Mesendoderm (in vitro differentiated cells): ENCODE measurements at regions not wholly inside any gene's neighbourhood (a gene's known extent, or its start where the extent isn't known, plus 50 kb on each side); places are given as distances from the start of the nearest gene placed in this dataset.

Experiments
- DNase-seq: peaks from one replicate; pipeline ENCODE4 v3.0.0; 2013
- H2AK5ac ChIP-seq: 2 replicates; pipeline ENCODE4 v1.6.1; 2013; ENCODE audit warnings: low read length, inconsistent platforms
- H2BK120ac ChIP-seq: 2 replicates; pipeline ENCODE4 v1.6.1; 2013; ENCODE audit warnings: low read depth, mild to moderate bottlenecking, low read length, moderate library complexity, mixed read lengths
- H2BK15ac ChIP-seq: replicated peaks from 2 replicates; pipeline ENCODE4 v1.6.1; 2013; ENCODE audit warnings: low read depth, mild to moderate bottlenecking, moderate library complexity
- H2BK5ac ChIP-seq: 2 replicates; pipeline ENCODE4 v1.6.1; 2013; ENCODE audit warnings: low read length, inconsistent platforms
- H3K18ac ChIP-seq: 2 replicates; pipeline ENCODE4 v1.6.1; 2013; ENCODE audit warnings: mild to moderate bottlenecking, low read length, mixed read lengths
- H3K23ac ChIP-seq: one replicate; pipeline ENCODE4 v1.6.1; 2013; ENCODE audit warnings: low read length
- H3K27ac ChIP-seq: 2 replicates; pipeline ENCODE4 v1.5.1; 2013; ENCODE audit warnings: low read depth, mild to moderate bottlenecking, inconsistent platforms, low read length, moderate library complexity
- H3K27me3 ChIP-seq: 2 replicates; pipeline ENCODE4 v1.6.1; 2013; ENCODE audit warnings: low read length, control low read depth, mild to moderate bottlenecking, inconsistent platforms; ENCODE audit not compliant: insufficient read depth, poor library complexity
- H3K36me3 ChIP-seq: 2 replicates; pipeline ENCODE4 v1.6.1; 2013; ENCODE audit warnings: low read length, inconsistent platforms; ENCODE audit not compliant: control insufficient read depth, insufficient read depth
- H3K4ac ChIP-seq: one replicate; pipeline ENCODE4 v1.6.1; 2013; ENCODE audit warnings: low read depth, mild to moderate bottlenecking, low read length, moderate library complexity
- H3K4me1 ChIP-seq: 2 replicates; pipeline ENCODE4 v1.6.1; 2013; ENCODE audit warnings: low read depth, low read length, inconsistent platforms; ENCODE audit not compliant: control insufficient read depth
- H3K4me2 ChIP-seq: 2 replicates; pipeline ENCODE4 v1.6.1; 2013; ENCODE audit warnings: low read length
- H3K4me3 ChIP-seq: 2 replicates; pipeline ENCODE4 v1.5.1; 2013; ENCODE audit warnings: mild to moderate bottlenecking, low read length
- H3K56ac ChIP-seq: one replicate; pipeline ENCODE4 v1.6.1; 2013; ENCODE audit warnings: low read length
- H3K79me1 ChIP-seq: 2 replicates; pipeline ENCODE4 v1.6.1; 2013; ENCODE audit warnings: low read length, inconsistent platforms
- H3K79me2 ChIP-seq: 2 replicates; pipeline ENCODE4 v1.6.1; 2013; ENCODE audit warnings: mild to moderate bottlenecking, low read length; ENCODE audit not compliant: control insufficient read depth, insufficient read depth
- H3K9ac ChIP-seq: 2 replicates; pipeline ENCODE4 v1.6.1; 2013; ENCODE audit warnings: low read length, inconsistent platforms
- H4K5ac ChIP-seq: one replicate; pipeline ENCODE4 v1.6.1; 2013; ENCODE audit warnings: low read length
- H4K8ac ChIP-seq: one replicate; pipeline ENCODE4 v1.6.1; 2013; ENCODE audit warnings: low read depth, mild to moderate bottlenecking, control low read depth, low read length, moderate library complexity
- WGBS: extraction: QIAGEN DNeasy Blood & Tissue Kit; methylation state at CpG from one replicate; pipeline ENCODE4 v1.1.7; 2013; ENCODE audit warnings: low lambda C conversion rate, missing lambda C conversion rate; ENCODE audit not compliant: insufficient coverage; ENCODE audit errors: extremely low coverage; 5-methylcytosine and 5-hydroxymethylcytosine counted together

DNA sequence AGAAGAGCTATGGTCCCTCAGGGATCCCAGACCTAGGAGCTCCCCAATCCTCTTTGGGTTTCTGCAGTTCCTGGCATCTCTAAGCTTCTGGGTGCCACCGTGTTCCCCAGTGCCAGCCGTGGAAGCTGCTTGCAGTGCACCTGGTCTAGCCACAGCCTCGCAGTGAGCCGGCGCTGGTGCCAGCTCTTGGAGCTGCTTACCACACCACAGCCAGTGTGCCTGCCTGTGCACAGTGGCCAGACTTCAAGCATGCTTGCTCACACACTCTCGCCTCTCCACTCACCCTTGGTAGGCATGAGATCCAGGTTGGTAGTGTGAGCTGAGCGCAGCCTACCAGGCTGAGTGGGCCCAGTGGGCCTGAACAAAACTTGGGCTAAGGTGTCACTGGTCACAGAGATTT, 971.9 kb downstream of the DCDC2C start:
- Histone ChIP-seq H3K18ac (no peak overlapping the region), H3K27me3 (no peaks in the 10 kb centered on the region), H3K27ac (no peak overlapping the region), H2AK5ac (no peak overlapping the region), H3K4me1 (no peaks in the 10 kb centered on the region), H3K9ac (no peak overlapping the region), H3K4me3 (no peak overlapping the region), H2BK15ac (no peak overlapping the region), H2BK5ac (no peak overlapping the region), H4K8ac (no peak overlapping the region), H3K79me2 (no peaks in the 10 kb centered on the region), H2BK120ac (no peak overlapping the region), H3K4ac (no peak overlapping the region), H3K56ac (no peak overlapping the region), H3K36me3 (no peaks in the 10 kb centered on the region), H4K5ac (no peak overlapping the region), H3K79me1 (no peaks in the 10 kb centered on the region), H3K23ac (no peak overlapping the region), H3K4me2 (no peak overlapping the region)
- no peak for DNase-seq
- WGBS: no CpG with 5 or more reads among the region's 7 CpGs

DNA sequence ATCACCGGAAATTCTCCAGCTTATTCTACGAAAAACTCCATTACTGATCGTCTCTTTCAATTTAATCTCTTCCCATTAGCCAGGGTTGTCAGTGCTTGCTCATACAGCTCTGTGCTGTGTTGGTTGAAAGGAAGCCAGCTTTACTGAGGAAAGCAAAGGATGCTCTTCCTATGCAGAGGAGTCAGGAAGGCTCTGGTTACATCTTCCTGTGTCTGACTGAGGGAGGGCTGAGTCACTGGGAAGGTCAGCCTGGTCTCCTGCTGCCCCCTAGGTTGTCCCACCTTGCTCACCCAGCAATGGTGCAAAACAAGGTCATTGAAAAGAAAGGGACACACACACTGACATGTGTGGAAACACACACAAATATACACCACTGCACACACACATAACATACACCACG, 975.6 kb downstream of the DCDC2C start:
- no peak overlapping the region for H2BK120ac ChIP-seq
- H3K36me3 ChIP-seq: no peaks in the 10 kb centered on the region
- no CpG with 5 or more reads among the region's 4 CpGs for WGBS
- H2AK5ac ChIP-seq: no peak overlapping the region
- no peak overlapping the region for H4K8ac ChIP-seq
- no peak overlapping the region for H3K4ac ChIP-seq
- peak; percentile 40 for DNase-seq
- H3K27ac ChIP-seq: no peak overlapping the region
- H3K79me2 ChIP-seq: no peaks in the 10 kb centered on the region
- H3K27me3 ChIP-seq: no peaks in the 10 kb centered on the region
- H3K4me3 ChIP-seq: no peak overlapping the region
- H2BK5ac ChIP-seq: peak overlapping the region; percentile 22
- no peaks in the 10 kb centered on the region for H3K4me1 ChIP-seq
- H2BK15ac ChIP-seq: no peak overlapping the region
- H3K56ac ChIP-seq: no peak overlapping the region
- H3K23ac ChIP-seq: no peak overlapping the region
- H4K5ac ChIP-seq: no peak overlapping the region
- no peak overlapping the region for H3K18ac ChIP-seq
- no peaks in the 10 kb centered on the region for H3K79me1 ChIP-seq
- H3K4me2 ChIP-seq: no peak overlapping the region
- no peak overlapping the region for H3K9ac ChIP-seq

DNA sequence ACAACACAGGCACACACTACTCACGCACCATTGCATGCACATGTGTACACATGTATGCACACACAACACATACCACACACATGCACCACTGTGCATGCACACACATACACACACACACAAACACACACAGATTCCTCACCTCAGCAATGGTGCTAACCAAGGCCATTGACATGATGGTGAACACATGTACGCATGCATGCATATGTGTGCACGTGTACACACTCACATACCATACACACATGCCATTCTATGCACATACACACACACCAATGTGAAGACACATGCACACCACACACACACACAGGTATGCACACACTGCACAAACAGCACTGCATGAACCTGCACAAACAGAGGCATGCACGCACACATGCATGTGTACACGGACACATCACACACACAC, 976.0 kb downstream of the DCDC2C start:
- no peak overlapping the region for H3K18ac ChIP-seq
- no CpG with 5 or more reads among the region's 5 CpGs for WGBS
- H3K9ac ChIP-seq: no peak overlapping the region
- no peak overlapping the region for H3K27ac ChIP-seq
- no peaks in the 10 kb centered on the region for H3K27me3 ChIP-seq
- H3K4me3 ChIP-seq: no peak overlapping the region
- H3K79me1 ChIP-seq: no peaks in the 10 kb centered on the region
- no peaks in the 10 kb centered on the region for H3K36me3 ChIP-seq
- no peak overlapping the region for H4K5ac ChIP-seq
- no peak overlapping the region for H2AK5ac ChIP-seq
- no peaks in the 10 kb centered on the region for H3K4me1 ChIP-seq
- H3K4me2 ChIP-seq: no peak overlapping the region
- no peak overlapping the region for H3K56ac ChIP-seq
- no peak overlapping the region for H4K8ac ChIP-seq
- H2BK5ac ChIP-seq: peak overlapping the region; percentile 22
- no peak overlapping the region for H3K23ac ChIP-seq
- H2BK120ac ChIP-seq: no peak overlapping the region
- no peak overlapping the region for H2BK15ac ChIP-seq
- H3K79me2 ChIP-seq: no peaks in the 10 kb centered on the region
- H3K4ac ChIP-seq: no peak overlapping the region
- no peak for DNase-seq

DNA sequence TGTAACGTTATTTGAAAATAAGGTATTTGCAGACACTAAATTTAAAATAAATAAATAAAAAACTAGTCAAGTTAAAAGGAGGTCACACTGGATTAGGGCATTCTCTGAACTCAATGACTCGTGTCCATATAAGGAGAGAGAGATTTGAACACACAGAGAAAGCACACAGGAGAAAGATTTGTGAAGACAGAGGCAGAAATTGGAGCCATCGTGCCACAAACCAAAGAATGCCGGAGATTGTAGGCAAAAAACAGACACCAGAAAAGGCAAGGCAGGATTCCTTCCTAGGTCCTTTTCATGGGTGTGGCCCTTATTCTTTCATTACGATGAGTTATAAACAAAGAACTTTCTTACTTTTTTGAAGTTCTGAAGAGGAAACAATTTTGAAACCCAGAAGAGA, 981.5 kb downstream of the DCDC2C start:
- no peak overlapping the region for H3K4me3 ChIP-seq
- no peak overlapping the region for H3K9ac ChIP-seq
- H3K4me1 ChIP-seq: no peaks in the 10 kb centered on the region
- no peak overlapping the region for H2AK5ac ChIP-seq
- no peaks in the 10 kb centered on the region for H3K27me3 ChIP-seq
- H2BK120ac ChIP-seq: no peak overlapping the region
- WGBS: no CpG with 5 or more reads among the region's 5 CpGs
- H4K5ac ChIP-seq: no peak overlapping the region
- H3K4ac ChIP-seq: no peak overlapping the region
- no peaks in the 10 kb centered on the region for H3K36me3 ChIP-seq
- no peak overlapping the region for H4K8ac ChIP-seq
- H3K27ac ChIP-seq: no peak overlapping the region
- H3K23ac ChIP-seq: no peak overlapping the region
- no peak overlapping the region for H2BK5ac ChIP-seq
- no peaks in the 10 kb centered on the region for H3K79me1 ChIP-seq
- H3K4me2 ChIP-seq: no peak overlapping the region
- no peaks in the 10 kb centered on the region for H3K79me2 ChIP-seq
- no peak overlapping the region for H3K56ac ChIP-seq
- no peak overlapping the region for H2BK15ac ChIP-seq
- no peak for DNase-seq
- H3K18ac ChIP-seq: no peak overlapping the region

DNA sequence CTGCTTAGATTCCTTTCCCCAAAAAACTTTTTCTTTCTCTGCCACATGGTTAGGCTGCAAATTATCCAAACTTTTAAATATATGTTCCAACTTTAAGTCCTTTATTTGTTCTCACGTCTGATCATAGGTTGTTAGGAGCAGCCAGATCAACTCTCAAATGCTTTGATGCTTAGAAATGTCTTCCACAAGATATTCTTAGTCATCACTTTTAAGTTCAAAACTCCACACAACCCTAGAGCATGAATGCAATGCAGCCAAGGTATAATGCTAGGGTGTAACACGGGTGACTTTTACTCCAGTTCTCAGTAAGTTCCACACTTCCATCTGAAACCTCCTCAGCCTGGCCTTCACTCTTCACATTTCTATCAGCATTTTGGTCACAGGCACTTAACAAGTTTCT, 987.5 kb downstream of the DCDC2C start:
- Histone ChIP-seq H3K4me3 (no peak overlapping the region), H4K8ac (no peak overlapping the region), H2AK5ac (no peak overlapping the region), H3K36me3 (no peaks in the 10 kb centered on the region), H3K4me2 (no peak overlapping the region), H3K4me1 (no peaks in the 10 kb centered on the region), H3K23ac (no peak overlapping the region), H2BK5ac (no peak overlapping the region), H3K9ac (no peak overlapping the region), H3K18ac (no peak overlapping the region), H3K4ac (no peak overlapping the region), H2BK15ac (no peak overlapping the region), H3K79me1 (no peaks in the 10 kb centered on the region), H2BK120ac (no peak overlapping the region), H3K79me2 (no peaks in the 10 kb centered on the region), H3K27me3 (no peaks in the 10 kb centered on the region), H3K56ac (no peak overlapping the region), H4K5ac (no peak overlapping the region), H3K27ac (no peak overlapping the region)
- DNase-seq: no peak
- WGBS: no CpG with 5 or more reads among the region's 2 CpGs

DNA sequence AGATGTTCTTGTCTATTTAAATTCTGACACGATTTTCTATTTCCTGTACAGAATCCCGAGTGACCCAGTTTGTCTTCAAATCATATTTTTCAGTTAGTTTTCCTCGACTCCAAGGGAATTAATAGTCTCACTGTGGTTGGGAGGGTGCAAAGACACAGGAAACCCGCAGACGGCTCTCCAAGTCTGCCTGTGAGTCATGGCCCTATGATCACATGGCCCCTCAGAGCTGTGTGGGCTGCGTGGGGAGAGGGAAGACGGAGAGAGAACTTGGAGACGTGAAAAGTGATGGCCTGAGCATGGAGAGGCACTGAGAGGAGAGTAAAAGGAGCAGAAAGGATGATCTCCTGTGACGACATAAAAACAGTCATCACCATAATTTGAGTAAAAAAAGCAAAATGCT, 989.9 kb downstream of the DCDC2C start:
- no CpG with 5 or more reads among the region's 9 CpGs for WGBS
- H3K27ac ChIP-seq: no peak overlapping the region
- no peaks in the 10 kb centered on the region for H3K36me3 ChIP-seq
- no peaks in the 10 kb centered on the region for H3K27me3 ChIP-seq
- no peak overlapping the region for H2AK5ac ChIP-seq
- H3K4me1 ChIP-seq: no peaks in the 10 kb centered on the region
- no peak overlapping the region for H4K8ac ChIP-seq
- no peak overlapping the region for H2BK120ac ChIP-seq
- H3K56ac ChIP-seq: no peak overlapping the region
- no peak overlapping the region for H3K4me3 ChIP-seq
- no peak overlapping the region for H3K9ac ChIP-seq
- H3K18ac ChIP-seq: no peak overlapping the region
- no peaks in the 10 kb centered on the region for H3K79me1 ChIP-seq
- H3K4ac ChIP-seq: no peak overlapping the region
- no peak overlapping the region for H2BK5ac ChIP-seq
- H4K5ac ChIP-seq: no peak overlapping the region
- DNase-seq: no peak
- no peak overlapping the region for H3K23ac ChIP-seq
- no peak overlapping the region for H3K4me2 ChIP-seq
- H3K79me2 ChIP-seq: no peaks in the 10 kb centered on the region
- H2BK15ac ChIP-seq: no peak overlapping the region
